Upper lobe of left lung (tissue), 4 donors: ENCODE measurements at regions not wholly inside any gene's neighbourhood (a gene's known extent, or its start where the extent isn't known, plus 50 kb on each side); places are given as distances from the start of the nearest gene placed in this dataset.

Source experiments
- EP300 ChIP-seq, 4 donors: sonication (generic); formaldehyde crosslinking; IDR thresholded peaks; one replicate each; pipeline ENCODE4 v1.5.1; 2017; ENCODE audit warnings: antibody characterized with exemption in 4 of 4, control low read depth in 2 of 4
- POLR2A ChIP-seq, 4 donors: fragments of 450-650 bp; IDR thresholded peaks; one replicate each; pipeline ENCODE4 v1.5.1; 2016 to 2017; ENCODE audit warnings: antibody characterized with exemption in 4 of 4, mild to moderate bottlenecking in 2 of 4
- POLR2AphosphoS5 ChIP-seq, 2 donors: sonication (generic); formaldehyde crosslinking; IDR thresholded peaks; one replicate each; pipeline ENCODE4 v1.5.1; 2017; ENCODE audit warnings: antibody characterized with exemption in 2 of 2
- TF ChIP-seq, protein P1 (sequence below), 6 experiments: fragments of 450-650 bp in 4 of 6; fragments of 200-600 bp in 2 of 6; sonication (generic) in 2 of 6; IDR thresholded peaks; one replicate each; pipeline ENCODE4 v1.5.1; 2016 to 2019; ENCODE audit warnings: antibody characterized with exemption in 6 of 6

- TF ChIP-seq POLR2A (IDR thresholded peaks at IDR 0.05) (no peak), POLR2AphosphoS5 (IDR thresholded peaks at IDR 0.05) (no peak), EP300 (IDR thresholded peaks at IDR 0.05) (no peak)
- TF ChIP-seq, protein P1, sequence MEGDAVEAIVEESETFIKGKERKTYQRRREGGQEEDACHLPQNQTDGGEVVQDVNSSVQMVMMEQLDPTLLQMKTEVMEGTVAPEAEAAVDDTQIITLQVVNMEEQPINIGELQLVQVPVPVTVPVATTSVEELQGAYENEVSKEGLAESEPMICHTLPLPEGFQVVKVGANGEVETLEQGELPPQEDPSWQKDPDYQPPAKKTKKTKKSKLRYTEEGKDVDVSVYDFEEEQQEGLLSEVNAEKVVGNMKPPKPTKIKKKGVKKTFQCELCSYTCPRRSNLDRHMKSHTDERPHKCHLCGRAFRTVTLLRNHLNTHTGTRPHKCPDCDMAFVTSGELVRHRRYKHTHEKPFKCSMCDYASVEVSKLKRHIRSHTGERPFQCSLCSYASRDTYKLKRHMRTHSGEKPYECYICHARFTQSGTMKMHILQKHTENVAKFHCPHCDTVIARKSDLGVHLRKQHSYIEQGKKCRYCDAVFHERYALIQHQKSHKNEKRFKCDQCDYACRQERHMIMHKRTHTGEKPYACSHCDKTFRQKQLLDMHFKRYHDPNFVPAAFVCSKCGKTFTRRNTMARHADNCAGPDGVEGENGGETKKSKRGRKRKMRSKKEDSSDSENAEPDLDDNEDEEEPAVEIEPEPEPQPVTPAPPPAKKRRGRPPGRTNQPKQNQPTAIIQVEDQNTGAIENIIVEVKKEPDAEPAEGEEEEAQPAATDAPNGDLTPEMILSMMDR (IDR thresholded peaks at IDR 0.05) = no peak
These were observed 118.5 kb upstream of the OTUD4 start for GRCh38 chr4:145298885-145299284.
